NB4 (cell line): ENCODE measurements at regions not wholly inside any gene's neighbourhood (a gene's known extent, or its start where the extent isn't known, plus 50 kb on each side); places are given as distances from the start of the nearest gene placed in this dataset.

Experiments
- MAX ChIP-seq: IDR thresholded peaks from 2 replicates; pipeline ENCODE4 v1.6.1; 2011; ENCODE audit warnings: low read depth, low read length
- TF ChIP-seq, protein P1 (sequence below): IDR thresholded peaks from one replicate; pipeline ENCODE4 v1.5.1; 2012; ENCODE audit warnings: low read depth, low read length

DNA sequence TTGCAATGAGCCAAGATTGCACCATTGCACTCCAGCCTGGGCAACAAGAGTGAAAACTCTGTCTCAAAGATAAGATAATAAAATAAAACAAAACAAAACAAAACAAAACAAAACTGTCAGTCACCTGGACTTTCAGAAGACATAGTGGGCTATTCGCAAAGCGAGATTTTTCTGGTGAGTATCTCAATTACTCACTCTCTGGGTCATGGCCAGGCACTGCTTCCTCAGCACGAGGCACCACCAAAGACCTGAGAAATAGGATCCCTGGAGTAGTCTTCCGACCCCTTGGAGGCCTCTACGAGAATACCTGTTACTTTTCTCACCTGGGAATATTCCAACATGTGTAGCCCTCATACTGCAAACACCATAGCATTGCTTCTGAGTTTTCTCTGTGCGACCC is 201.7 kb upstream of the ZNF618 start:
- TF ChIP-seq MAX, result no peak
- TF ChIP-seq, protein P1, sequence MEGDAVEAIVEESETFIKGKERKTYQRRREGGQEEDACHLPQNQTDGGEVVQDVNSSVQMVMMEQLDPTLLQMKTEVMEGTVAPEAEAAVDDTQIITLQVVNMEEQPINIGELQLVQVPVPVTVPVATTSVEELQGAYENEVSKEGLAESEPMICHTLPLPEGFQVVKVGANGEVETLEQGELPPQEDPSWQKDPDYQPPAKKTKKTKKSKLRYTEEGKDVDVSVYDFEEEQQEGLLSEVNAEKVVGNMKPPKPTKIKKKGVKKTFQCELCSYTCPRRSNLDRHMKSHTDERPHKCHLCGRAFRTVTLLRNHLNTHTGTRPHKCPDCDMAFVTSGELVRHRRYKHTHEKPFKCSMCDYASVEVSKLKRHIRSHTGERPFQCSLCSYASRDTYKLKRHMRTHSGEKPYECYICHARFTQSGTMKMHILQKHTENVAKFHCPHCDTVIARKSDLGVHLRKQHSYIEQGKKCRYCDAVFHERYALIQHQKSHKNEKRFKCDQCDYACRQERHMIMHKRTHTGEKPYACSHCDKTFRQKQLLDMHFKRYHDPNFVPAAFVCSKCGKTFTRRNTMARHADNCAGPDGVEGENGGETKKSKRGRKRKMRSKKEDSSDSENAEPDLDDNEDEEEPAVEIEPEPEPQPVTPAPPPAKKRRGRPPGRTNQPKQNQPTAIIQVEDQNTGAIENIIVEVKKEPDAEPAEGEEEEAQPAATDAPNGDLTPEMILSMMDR, result no peak
